ENCODE measurements at regions not wholly inside any gene's neighbourhood (a gene's known extent, or its start where the extent isn't known, plus 50 kb on each side); places are given as distances from the start of the nearest gene placed in this dataset.
A peak's percentile ranks its signal among the peaks of the same experiment; 100 is the strongest.

DNA sequence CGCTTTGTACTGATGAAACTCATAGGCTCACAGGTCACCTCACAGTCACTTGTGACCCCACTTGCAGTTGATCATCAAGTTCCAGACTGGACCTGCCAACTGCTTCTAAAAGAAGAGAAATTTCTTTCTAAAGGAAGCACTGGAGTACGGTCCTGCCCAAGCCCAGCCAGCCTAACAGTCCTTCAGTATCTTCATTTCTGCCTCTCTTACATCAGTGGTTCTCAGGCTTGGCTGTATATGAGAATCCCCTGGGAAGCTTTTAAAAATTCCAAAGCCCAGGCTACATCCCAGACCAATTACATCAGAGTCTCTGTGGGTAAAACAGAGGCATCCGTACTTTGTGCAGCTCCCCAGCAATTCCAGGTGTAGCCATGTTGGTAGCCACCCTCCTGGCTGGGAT lies 282.1 kb downstream of the NFIB start:
- H3K4me3 Mint-ChIP-seq, result no peak overlapping the region
- DNase-seq (no peak), ATAC-seq (no peak)
- H3K27me3 Mint-ChIP-seq, result no peaks in the 10 kb centered on the region
- no peaks in the 10 kb centered on the region for H3K9me3 ChIP-seq (ENCODE audit: control insufficient read depth, low read length, poor library complexity, severe bottlenecking)
- H3K27ac Mint-ChIP-seq, result no peak overlapping the region
- no peaks in the 10 kb centered on the region for H3K36me3 Mint-ChIP-seq (ENCODE audit: low read depth)
- no peaks in the 10 kb centered on the region for H3K4me1 Mint-ChIP-seq

DNA sequence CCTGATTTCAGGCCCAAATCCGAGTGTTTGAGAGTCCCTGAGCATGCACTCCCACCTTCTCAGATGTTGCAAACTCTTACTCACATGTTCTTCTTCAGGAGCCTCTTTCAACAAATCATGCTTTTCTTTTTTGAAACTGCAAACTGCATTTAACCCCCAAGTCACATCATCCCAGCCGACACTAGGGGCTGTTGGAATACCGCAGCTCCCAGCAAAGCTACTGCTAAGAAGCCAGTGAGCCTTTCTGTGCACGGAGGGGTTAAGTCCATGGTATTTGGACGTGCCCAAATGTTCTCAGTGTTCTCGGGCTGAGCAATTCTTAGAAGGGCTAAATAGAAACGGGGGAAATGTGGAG lies 282.9 kb downstream of the NFIB start:
- H3K36me3 Mint-ChIP-seq (ENCODE audit: low read depth), result no peaks in the 10 kb centered on the region
- H3K4me3 Mint-ChIP-seq, result no peak overlapping the region

DNA sequence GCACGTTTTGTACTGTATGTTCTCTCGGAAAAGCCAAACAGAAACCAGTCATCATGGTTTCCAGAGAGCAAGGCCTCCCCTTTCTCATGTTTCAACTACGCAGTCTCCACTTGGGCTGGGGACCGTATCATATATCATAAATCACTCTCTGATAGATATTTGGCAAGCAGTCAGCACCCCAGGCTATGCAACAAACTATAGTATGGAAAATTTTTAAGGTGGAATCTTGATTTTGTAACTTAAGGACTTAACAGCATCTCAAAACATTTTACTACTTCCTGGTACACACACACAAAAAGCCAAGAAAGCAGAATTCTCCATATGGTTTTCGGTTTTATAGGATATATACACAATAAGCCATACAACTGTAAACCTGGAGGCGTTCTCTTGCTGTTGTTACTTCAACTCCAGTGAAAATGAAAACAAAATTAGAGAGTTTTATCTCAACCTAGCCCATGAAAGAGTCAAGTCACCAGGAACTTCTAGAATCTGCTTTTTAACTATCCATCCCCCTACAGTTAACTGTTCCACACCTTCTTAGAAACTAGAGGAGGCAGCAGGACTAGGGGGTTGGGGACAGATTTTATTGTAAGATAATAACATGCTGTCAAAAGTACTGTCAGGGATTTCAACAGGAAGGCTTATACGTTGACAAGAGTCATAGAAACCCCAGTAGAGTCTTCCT lies 283.4 kb downstream of the NFIB start:
- H3K27ac Mint-ChIP-seq, result no peak overlapping the region
- no peaks in the 10 kb centered on the region for H3K9me3 ChIP-seq (ENCODE audit: control insufficient read depth, low read length, poor library complexity, severe bottlenecking)
- H3K36me3 Mint-ChIP-seq (ENCODE audit: low read depth), result no peaks in the 10 kb centered on the region
- no peaks in the 10 kb centered on the region for H3K27me3 Mint-ChIP-seq
- no peak for ATAC-seq
- no peaks in the 10 kb centered on the region for H3K4me1 Mint-ChIP-seq
- H3K4me3 Mint-ChIP-seq, result no peak overlapping the region
- DNase-seq, result no peak

More for the DNA sequence above, 282.9 kb downstream of the NFIB start:
- H3K9me3 ChIP-seq (ENCODE audit: control insufficient read depth, low read length, poor library complexity, severe bottlenecking), result no peaks in the 10 kb centered on the region
- Mint-ChIP-seq H3K4me1 (no peaks in the 10 kb centered on the region), H3K27ac (no peak overlapping the region), H3K27me3 (no peaks in the 10 kb centered on the region)
- DNase-seq (no peak), ATAC-seq (no peak)

DNA sequence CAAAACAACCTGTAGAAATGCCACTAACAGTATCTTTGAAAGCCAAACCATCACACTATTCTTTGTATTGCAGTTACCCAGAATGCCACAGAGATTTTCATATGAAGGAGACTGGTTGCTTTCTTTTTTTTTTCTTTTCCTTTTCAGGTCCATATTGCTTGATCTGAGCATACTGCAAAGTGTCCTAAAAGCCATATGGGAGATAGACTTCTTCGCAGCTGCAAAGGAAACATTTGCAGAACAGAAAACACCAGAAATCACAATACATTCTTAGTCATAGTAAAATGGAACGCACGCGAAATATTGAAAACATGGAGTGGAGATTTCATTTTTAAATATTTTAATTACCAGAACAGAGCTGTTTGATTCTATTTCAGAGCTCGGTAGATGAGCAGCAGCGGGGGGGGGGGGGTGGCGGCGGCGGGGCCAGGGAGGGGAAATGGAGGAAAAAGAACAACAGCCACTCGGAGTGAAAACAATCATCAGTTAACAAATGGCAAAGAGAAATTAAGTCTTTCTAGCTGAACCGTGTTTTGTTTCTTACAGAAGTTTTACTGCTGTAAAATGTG lies 284.1 kb downstream of the NFIB start:
- Mint-ChIP-seq H3K4me3 (no peak overlapping the region), H3K27ac (no peak overlapping the region), H3K27me3 (no peaks in the 10 kb centered on the region), H3K4me1 (no peaks in the 10 kb centered on the region), H3K36me3 (ENCODE audit: low read depth) (no peaks in the 10 kb centered on the region)
- no peak for ATAC-seq
- H3K9me3 ChIP-seq (ENCODE audit: control insufficient read depth, low read length, poor library complexity, severe bottlenecking), result no peaks in the 10 kb centered on the region
- DNase-seq, result no peak

DNA sequence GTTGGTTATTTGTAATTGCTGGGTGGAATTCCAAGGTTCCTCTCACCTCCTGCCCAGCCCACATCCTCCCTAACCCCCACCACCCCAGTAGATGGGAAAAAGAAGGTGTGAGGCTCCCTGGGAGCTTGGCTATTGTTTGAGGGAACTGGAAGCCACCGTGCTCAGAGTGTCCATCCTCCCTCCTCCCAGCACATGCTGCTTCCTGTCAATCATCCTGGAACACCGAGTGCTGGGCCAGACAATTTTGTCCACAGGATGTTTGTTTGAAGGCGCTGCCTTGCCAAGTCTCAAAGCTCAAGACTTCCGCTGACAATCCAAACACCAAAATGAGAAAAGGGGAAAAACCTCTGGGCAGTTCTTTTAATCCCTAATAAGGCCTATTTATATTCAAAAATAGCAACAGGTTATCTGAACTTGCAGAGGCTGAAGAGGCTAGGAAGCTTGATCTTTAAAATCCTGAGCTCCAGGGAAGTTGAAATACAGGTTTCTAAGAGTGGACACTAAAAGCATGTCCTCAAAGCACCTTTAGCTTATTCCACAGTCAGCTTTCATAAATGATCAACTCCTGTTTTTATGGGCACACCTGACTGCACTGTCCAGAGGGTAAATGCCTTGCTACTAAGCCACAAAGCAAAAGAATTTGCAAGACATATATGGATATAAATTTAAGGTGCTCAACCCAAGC lies 286.7 kb downstream of the NFIB start:
- no peaks in the 10 kb centered on the region for H3K4me1 Mint-ChIP-seq
- no peak overlapping the region for H3K4me3 Mint-ChIP-seq
- no peak for ATAC-seq
- no peaks in the 10 kb centered on the region for H3K27me3 Mint-ChIP-seq
- no peak overlapping the region for H3K27ac Mint-ChIP-seq
- no peaks in the 10 kb centered on the region for H3K36me3 Mint-ChIP-seq (ENCODE audit: low read depth)
- no peak for DNase-seq
- no peaks in the 10 kb centered on the region for H3K9me3 ChIP-seq (ENCODE audit: control insufficient read depth, low read length, poor library complexity, severe bottlenecking)

DNA sequence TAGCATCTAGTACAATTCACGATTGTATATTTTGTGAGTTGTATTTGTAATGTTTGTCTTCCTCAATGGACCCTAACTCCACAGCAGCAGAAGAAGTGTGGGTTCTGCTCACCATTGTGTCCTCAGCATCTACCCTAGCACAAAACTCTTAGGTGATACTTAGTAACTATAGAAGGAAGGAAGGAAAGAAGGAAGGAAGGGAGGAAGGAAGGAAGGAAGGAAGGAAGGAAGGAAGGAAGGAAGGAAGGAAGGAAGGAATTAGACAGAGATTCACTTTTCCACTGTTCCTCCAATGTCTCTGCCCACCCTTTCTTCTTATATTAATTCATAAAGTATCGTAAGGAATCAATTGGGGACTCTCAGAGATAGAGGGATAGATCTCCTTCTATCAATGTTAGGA lies 288.2 kb downstream of the NFIB start:
- DNase-seq (no peak), ATAC-seq (no peak)
- no peaks in the 10 kb centered on the region for H3K36me3 Mint-ChIP-seq (ENCODE audit: low read depth)
- no peaks in the 10 kb centered on the region for H3K9me3 ChIP-seq (ENCODE audit: control insufficient read depth, low read length, poor library complexity, severe bottlenecking)
- no peaks in the 10 kb centered on the region for H3K4me1 Mint-ChIP-seq
- no peak overlapping the region for H3K4me3 Mint-ChIP-seq
- no peak overlapping the region for H3K27ac Mint-ChIP-seq
- no peaks in the 10 kb centered on the region for H3K27me3 Mint-ChIP-seq

DNA sequence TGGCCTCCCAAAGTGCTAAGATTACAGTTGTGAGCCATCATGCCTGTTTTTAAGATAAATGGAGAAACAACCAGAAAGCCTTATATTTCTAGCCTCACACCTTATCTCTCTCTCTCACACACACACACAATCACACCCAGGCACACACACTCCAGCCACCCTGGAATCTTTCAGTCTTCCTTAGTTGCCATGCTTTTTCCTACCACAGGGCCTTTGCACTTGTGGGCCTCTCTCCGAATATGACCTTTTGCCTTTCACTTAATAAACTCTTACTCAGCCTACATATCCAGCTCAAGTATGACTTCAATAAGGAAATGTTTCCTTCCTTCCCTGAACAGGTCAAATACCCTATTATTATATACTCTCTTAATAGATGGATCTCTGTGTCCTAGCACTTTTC lies 290.7 kb downstream of the NFIB start:
- no peaks in the 10 kb centered on the region for H3K4me1 Mint-ChIP-seq

DNA sequence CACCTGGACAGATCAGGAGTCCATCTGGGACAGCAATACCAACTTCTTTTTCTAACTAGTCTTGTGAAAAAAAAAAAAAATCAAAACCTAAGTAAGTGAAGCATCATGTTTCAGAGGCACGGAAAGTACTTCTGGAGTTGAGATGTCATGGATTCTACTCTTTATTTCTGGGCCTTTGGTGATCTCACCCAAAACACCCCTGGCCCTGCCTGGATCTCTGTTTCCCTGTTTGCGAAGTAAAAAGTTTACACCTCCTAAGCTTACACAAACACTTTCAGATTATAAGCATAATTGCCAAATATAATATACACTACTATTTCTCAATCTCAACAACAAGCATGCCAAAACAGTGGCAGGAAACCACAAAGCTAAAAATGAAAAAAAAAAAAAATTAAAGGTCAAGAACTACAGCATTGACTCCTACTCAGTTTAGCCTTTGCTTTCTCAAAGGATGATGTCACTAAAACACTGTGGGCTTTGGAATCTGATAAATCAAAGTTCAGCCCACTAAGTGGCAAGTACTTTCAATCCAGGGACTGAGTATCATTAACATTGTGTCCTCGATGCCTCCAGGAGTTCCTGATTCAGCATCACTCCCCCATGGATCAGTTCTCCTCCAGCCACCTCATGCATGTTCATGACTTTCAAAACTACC lies 291.9 kb downstream of the NFIB start:
- Mint-ChIP-seq H3K4me1 (no peaks in the 10 kb centered on the region), H3K27me3 (no peaks in the 10 kb centered on the region), H3K27ac (no peak overlapping the region), H3K36me3 (ENCODE audit: low read depth) (no peaks in the 10 kb centered on the region), H3K4me3 (no peak overlapping the region)
- no peak for ATAC-seq
- no peaks in the 10 kb centered on the region for H3K9me3 ChIP-seq (ENCODE audit: control insufficient read depth, low read length, poor library complexity, severe bottlenecking)
- no peak for DNase-seq

More for the DNA sequence above, 290.7 kb downstream of the NFIB start:
- no peak overlapping the region for H3K4me3 Mint-ChIP-seq
- DNase-seq (no peak), ATAC-seq (no peak)
- H3K27ac Mint-ChIP-seq, result peak overlapping the region; percentile 2
- H3K27me3 Mint-ChIP-seq, result no peaks in the 10 kb centered on the region
- no peaks in the 10 kb centered on the region for H3K36me3 Mint-ChIP-seq (ENCODE audit: low read depth)
- no peaks in the 10 kb centered on the region for H3K9me3 ChIP-seq (ENCODE audit: control insufficient read depth, low read length, poor library complexity, severe bottlenecking)

DNA sequence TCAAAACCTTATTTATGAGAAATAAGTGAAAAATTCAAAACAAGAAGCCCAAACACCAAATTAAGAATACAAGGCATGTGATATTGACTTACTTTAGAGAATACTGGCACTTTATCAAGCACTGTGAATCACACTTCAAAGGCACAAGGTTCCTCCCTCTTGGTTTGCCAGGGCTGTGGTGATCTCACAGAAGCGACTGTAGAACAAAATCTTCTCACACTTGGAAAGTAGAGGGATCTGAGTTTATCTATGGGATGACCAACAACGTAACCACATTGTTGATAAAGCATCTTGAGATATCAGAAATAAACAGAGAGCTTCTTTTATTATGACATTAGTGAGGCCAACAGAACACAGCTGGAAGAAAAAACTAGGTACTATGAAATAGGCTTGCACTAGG lies 295.9 kb downstream of the NFIB start:
- Mint-ChIP-seq H3K4me1 (no peaks in the 10 kb centered on the region), H3K4me3 (no peak overlapping the region), H3K27ac (no peak overlapping the region), H3K36me3 (ENCODE audit: low read depth) (no peaks in the 10 kb centered on the region), H3K27me3 (no peaks in the 10 kb centered on the region)
- H3K9me3 ChIP-seq (ENCODE audit: control insufficient read depth, low read length, poor library complexity, severe bottlenecking), result no peaks in the 10 kb centered on the region
- no peak for DNase-seq
- no peak for ATAC-seq

DNA sequence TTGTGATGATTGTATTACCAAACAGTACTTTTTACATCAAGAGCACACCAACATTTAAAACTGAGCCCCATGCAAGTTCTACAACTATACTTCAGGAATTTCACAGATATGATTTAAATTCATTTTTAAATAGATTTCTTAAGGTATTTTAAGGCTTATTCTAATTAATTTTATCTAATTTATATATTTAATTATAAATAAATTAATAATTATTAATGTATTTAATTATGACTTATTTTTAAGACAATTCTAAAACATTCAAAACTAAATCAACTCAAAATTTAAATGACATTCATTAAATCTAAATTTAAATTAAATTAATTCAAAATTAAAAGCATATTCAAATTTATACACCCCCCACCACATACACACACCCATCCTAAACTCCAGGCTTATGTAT lies 299.2 kb downstream of the NFIB start:
- no peak overlapping the region for H3K27ac Mint-ChIP-seq
- ATAC-seq, result no peak
- H3K4me3 Mint-ChIP-seq, result no peak overlapping the region
- H3K9me3 ChIP-seq (ENCODE audit: control insufficient read depth, low read length, poor library complexity, severe bottlenecking), result no peaks in the 10 kb centered on the region
- H3K4me1 Mint-ChIP-seq, result no peaks in the 10 kb centered on the region
- no peaks in the 10 kb centered on the region for H3K36me3 Mint-ChIP-seq (ENCODE audit: low read depth)
- DNase-seq, result no peak
- H3K27me3 Mint-ChIP-seq, result no peaks in the 10 kb centered on the region

DNA sequence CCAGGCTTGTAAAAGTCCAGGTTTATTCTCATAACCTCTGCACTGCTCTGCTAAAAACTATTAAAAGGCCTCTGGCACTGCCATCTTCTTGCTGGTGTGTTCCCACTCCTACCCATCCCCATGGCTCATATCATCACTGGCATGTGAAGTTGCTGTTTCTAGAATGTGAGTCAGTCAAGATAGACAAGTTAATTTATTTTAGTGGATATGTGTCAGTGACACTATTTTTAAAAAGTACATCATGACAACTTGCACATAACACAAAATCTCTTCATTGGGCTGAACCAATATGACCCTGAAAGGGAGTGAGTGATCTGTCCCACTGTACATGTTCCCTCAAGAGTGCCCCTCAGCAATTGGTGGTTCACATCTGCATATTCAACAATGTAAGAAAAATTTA lies 299.7 kb downstream of the NFIB start:
- no peaks in the 10 kb centered on the region for H3K9me3 ChIP-seq (ENCODE audit: control insufficient read depth, low read length, poor library complexity, severe bottlenecking)
- Mint-ChIP-seq H3K4me3 (no peak overlapping the region), H3K4me1 (no peaks in the 10 kb centered on the region), H3K36me3 (ENCODE audit: low read depth) (no peaks in the 10 kb centered on the region), H3K27me3 (no peaks in the 10 kb centered on the region), H3K27ac (no peak overlapping the region)
- DNase-seq (no peak), ATAC-seq (no peak)

DNA sequence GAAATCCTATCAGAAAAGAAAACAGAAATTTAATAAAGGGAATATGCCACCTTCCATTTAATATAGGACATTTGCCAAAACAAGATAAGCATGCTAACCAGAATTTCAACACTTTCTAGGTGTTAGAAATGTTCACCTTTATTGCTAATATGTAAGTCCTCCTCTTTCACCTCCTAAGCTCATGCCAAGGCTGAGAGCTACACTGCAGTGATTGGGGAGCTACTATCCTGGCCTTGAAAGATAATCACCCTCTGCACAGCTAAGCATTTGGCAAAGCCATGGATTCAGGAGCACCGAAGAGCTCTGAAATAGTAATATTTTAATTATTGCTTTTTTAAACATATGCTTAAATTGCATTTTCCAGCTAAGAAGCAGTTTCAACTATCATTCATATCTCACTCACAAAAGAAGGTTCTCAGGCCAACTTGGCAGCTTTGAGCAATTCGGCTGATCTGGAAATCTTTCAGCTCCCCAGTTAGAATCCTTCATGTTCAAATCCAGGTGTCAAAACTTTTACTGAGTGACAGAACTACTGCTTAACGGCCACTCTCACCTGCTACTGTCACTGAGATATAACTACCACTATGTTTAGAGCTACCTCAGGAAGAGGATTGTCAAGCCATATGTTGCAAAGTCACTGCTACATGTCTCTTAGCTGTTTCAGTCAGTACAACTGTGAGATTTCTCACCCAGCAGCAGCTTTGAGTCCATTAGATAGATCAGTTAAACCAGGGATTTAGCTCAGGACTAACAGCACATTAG lies 302.0 kb downstream of the NFIB start:
- Mint-ChIP-seq H3K36me3 (ENCODE audit: low read depth) (no peaks in the 10 kb centered on the region), H3K4me3 (no peak overlapping the region), H3K27me3 (no peaks in the 10 kb centered on the region), H3K4me1 (no peaks in the 10 kb centered on the region), H3K27ac (no peak overlapping the region)
- H3K9me3 ChIP-seq (ENCODE audit: control insufficient read depth, low read length, poor library complexity, severe bottlenecking), result no peaks in the 10 kb centered on the region
- no peak for ATAC-seq
- DNase-seq, result no peak

DNA sequence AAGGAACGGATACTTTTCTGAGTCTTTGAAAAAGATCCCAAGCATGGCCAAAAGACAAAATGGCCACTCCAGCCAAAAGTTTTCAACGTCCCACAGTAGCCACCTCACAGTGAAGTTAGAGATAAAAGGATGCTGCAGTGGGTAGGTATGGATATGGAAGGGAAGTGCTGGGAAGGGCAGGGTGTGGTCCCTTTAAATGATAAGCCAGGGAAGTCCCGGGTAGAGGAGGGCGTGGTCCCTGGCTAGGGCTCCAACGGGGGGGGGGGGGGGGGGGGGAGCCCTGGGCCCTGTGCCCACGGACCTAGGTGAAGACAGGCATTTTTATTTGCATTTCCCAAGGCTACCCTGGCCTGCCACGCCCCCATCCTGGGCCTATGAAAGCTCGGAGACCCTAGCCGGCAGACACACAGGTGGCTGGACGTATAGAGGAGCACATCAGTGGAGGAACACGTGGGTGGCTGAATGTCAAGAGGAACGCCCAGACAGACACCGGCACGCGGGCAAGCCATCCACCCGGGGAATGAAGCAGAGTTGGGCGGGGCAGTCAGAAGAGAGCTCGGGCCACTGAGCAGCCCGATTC lies 306.7 kb downstream of the NFIB start:
- Mint-ChIP-seq H3K27ac (no peak overlapping the region), H3K36me3 (ENCODE audit: low read depth) (no peaks in the 10 kb centered on the region), H3K4me1 (no peaks in the 10 kb centered on the region), H3K4me3 (no peak overlapping the region), H3K27me3 (no peaks in the 10 kb centered on the region)
- no peaks in the 10 kb centered on the region for H3K9me3 ChIP-seq (ENCODE audit: control insufficient read depth, low read length, poor library complexity, severe bottlenecking)
- DNase-seq (no peak), ATAC-seq (no peak)
